ACC112 (cell line): ENCODE measurements at regions not wholly inside any gene's neighbourhood (a gene's known extent, or its start where the extent isn't known, plus 50 kb on each side); places are given as distances from the start of the nearest gene placed in this dataset.

Experiments used
- H2AFZ ChIP-seq: fragments of 200-600 bp; sonication (generic); one replicate; pipeline ENCODE4 v1.6.0; 2017; ENCODE audit warnings: antibody characterized with exemption, low read length; ENCODE audit not compliant: unreplicated experiment
- H3K27ac ChIP-seq: fragments of 200-600 bp; sonication (generic); 2 replicates; pipeline ENCODE4 v1.5.1; 2014; ENCODE audit warnings: low read depth, mild to moderate bottlenecking, antibody characterized with exemption, low read length, moderate library complexity
- H3K27me3 ChIP-seq: fragments of 200-600 bp; sonication (generic); 2 replicates; pipeline ENCODE4 v1.6.1; 2014; ENCODE audit warnings: mild to moderate bottlenecking, antibody characterized with exemption, low read length, moderate library complexity, mixed read lengths; ENCODE audit not compliant: insufficient read depth
- H3K36me3 ChIP-seq: fragments of 200-600 bp; sonication (generic); 2 replicates; pipeline ENCODE4 v1.6.1; 2016; ENCODE audit warnings: mild to moderate bottlenecking, antibody characterized with exemption, low read length, moderate library complexity, mixed read lengths; ENCODE audit not compliant: insufficient read depth
- H3K4me1 ChIP-seq: fragments of 200-600 bp; sonication (generic); one replicate; pipeline ENCODE4 v1.6.1; 2016; ENCODE audit warnings: low read length, mixed read lengths; ENCODE audit not compliant: insufficient read depth, unreplicated experiment, control insufficient read depth
- H3K4me3 ChIP-seq: fragments of 200-600 bp; sonication (generic); 2 replicates; pipeline ENCODE4 v1.5.1; 2014; ENCODE audit warnings: mild to moderate bottlenecking, low read depth, low read length
- H3K79me2 ChIP-seq: fragments of 200-600 bp; sonication (generic); one replicate; pipeline ENCODE4 v1.6.0; 2016; ENCODE audit warnings: low read length; ENCODE audit not compliant: control insufficient read depth, unreplicated experiment, insufficient read depth

GRCh38 chr4:1534095-1534872, 128.0 kb upstream of the NKX1-1 start:
- no peak overlapping the region for H3K27ac ChIP-seq
- no peak overlapping the region for H2AFZ ChIP-seq
- H3K79me2 ChIP-seq: no peaks in the 10 kb centered on the region
- no peaks in the 10 kb centered on the region for H3K4me1 ChIP-seq
- peaks cover 46% of the 10 kb centered on the region for H3K27me3 ChIP-seq
- no peaks in the 10 kb centered on the region for H3K36me3 ChIP-seq
- H3K4me3 ChIP-seq: peak overlapping the region; percentile 47

GRCh38 chr4:1533501-1534064, 127.3 kb upstream of the NKX1-1 start:
- peaks cover 53% of the 10 kb centered on the region for H3K27me3 ChIP-seq
- no peaks in the 10 kb centered on the region for H3K36me3 ChIP-seq
- H3K4me3 ChIP-seq: peak overlapping the region; percentile 47
- no peak overlapping the region for H2AFZ ChIP-seq
- no peak overlapping the region for H3K27ac ChIP-seq
- H3K79me2 ChIP-seq: no peaks in the 10 kb centered on the region
- H3K4me1 ChIP-seq: no peaks in the 10 kb centered on the region

- H3K27ac ChIP-seq: no peak overlapping the region
- no peak overlapping the region for H2AFZ ChIP-seq
- H3K36me3 ChIP-seq: no peaks in the 10 kb centered on the region
- H3K4me3 ChIP-seq: no peak overlapping the region
- no peaks in the 10 kb centered on the region for H3K4me1 ChIP-seq
- H3K79me2 ChIP-seq: no peaks in the 10 kb centered on the region
- H3K27me3 ChIP-seq: peaks cover 61% of the 10 kb centered on the region
Measured at GRCh38 chr4:1532549-1533395, 126.5 kb upstream of the NKX1-1 start.

- H3K27ac ChIP-seq: no peak overlapping the region
- no peak overlapping the region for H3K4me3 ChIP-seq
- H3K4me1 ChIP-seq: no peaks in the 10 kb centered on the region
- peaks cover 70% of the 10 kb centered on the region for H3K27me3 ChIP-seq
- H3K36me3 ChIP-seq: no peaks in the 10 kb centered on the region
- no peak overlapping the region for H2AFZ ChIP-seq
- H3K79me2 ChIP-seq: no peaks in the 10 kb centered on the region
Measured at GRCh38 chr4:1531683-1532548, 125.7 kb upstream of the NKX1-1 start.

- no peaks in the 10 kb centered on the region for H3K79me2 ChIP-seq
- H3K27ac ChIP-seq: no peak overlapping the region
- H3K36me3 ChIP-seq: no peaks in the 10 kb centered on the region
- H2AFZ ChIP-seq: no peak overlapping the region
- H3K4me1 ChIP-seq: no peaks in the 10 kb centered on the region
- H3K27me3 ChIP-seq: peaks cover 82% of the 10 kb centered on the region
- no peak overlapping the region for H3K4me3 ChIP-seq
Measured at GRCh38 chr4:1530356-1530755, 124.1 kb upstream of the NKX1-1 start.

GRCh38 chr4:1524761-1525160, 118.5 kb upstream of the NKX1-1 start:
- Histone ChIP-seq H2AFZ (no peak overlapping the region), H3K79me2 (no peaks in the 10 kb centered on the region), H3K4me3 (no peak overlapping the region), H3K4me1 (no peaks in the 10 kb centered on the region), H3K36me3 (no peaks in the 10 kb centered on the region), H3K27ac (no peak overlapping the region), H3K27me3 (peaks cover 79% of the 10 kb centered on the region)

- no peak overlapping the region for H3K4me3 ChIP-seq
- peaks cover 72% of the 10 kb centered on the region for H3K27me3 ChIP-seq
- no peaks in the 10 kb centered on the region for H3K79me2 ChIP-seq
- no peak overlapping the region for H2AFZ ChIP-seq
- H3K27ac ChIP-seq: no peak overlapping the region
- H3K4me1 ChIP-seq: no peaks in the 10 kb centered on the region
- no peaks in the 10 kb centered on the region for H3K36me3 ChIP-seq
Measured at GRCh38 chr4:1523907-1524636, 117.8 kb upstream of the NKX1-1 start.

- Histone ChIP-seq H3K79me2 (no peaks in the 10 kb centered on the region), H3K27me3 (peaks cover 67% of the 10 kb centered on the region), H3K36me3 (no peaks in the 10 kb centered on the region), H3K27ac (no peak overlapping the region), H3K4me1 (no peaks in the 10 kb centered on the region), H2AFZ (no peak overlapping the region), H3K4me3 (no peak overlapping the region)
Measured at GRCh38 chr4:1523506-1523905, 117.3 kb upstream of the NKX1-1 start.

- H2AFZ ChIP-seq: no peak overlapping the region
- H3K4me1 ChIP-seq: no peaks in the 10 kb centered on the region
- H3K36me3 ChIP-seq: no peaks in the 10 kb centered on the region
- no peaks in the 10 kb centered on the region for H3K79me2 ChIP-seq
- no peak overlapping the region for H3K4me3 ChIP-seq
- no peak overlapping the region for H3K27ac ChIP-seq
- H3K27me3 ChIP-seq: peaks cover 65% of the 10 kb centered on the region
Measured at GRCh38 chr4:1523033-1523432, 116.8 kb upstream of the NKX1-1 start.

- H3K27ac ChIP-seq: no peak overlapping the region
- no peak overlapping the region for H3K4me3 ChIP-seq
- no peaks in the 10 kb centered on the region for H3K4me1 ChIP-seq
- H3K79me2 ChIP-seq: no peaks in the 10 kb centered on the region
- no peaks in the 10 kb centered on the region for H3K36me3 ChIP-seq
- peaks cover 62% of the 10 kb centered on the region for H3K27me3 ChIP-seq
- H2AFZ ChIP-seq: no peak overlapping the region
Measured at GRCh38 chr4:1522606-1523005, 116.4 kb upstream of the NKX1-1 start.
